Trophoblast cell (in vitro differentiated cells and primary cell): ENCODE measurements at regions not wholly inside any gene's neighbourhood (a gene's known extent, or its start where the extent isn't known, plus 50 kb on each side); places are given as distances from the start of the nearest gene placed in this dataset.
A peak's percentile ranks its signal among the peaks of the same experiment; 100 is the strongest.
"Not testable (repeated sequence)": the region's sequence is repeated elsewhere in the genome, so short reads cannot be mapped to it uniquely, and the experiment has no call there.

Source experiments
- DNase-seq, 2 donors: peaks; one replicate each; pipeline ENCODE4 v3.0.0-alpha.2; 2016
- H2AFZ ChIP-seq: 2 replicates; pipeline ENCODE4 v1.6.1; 2013; ENCODE audit warnings: low read length, moderate library complexity, mild to moderate bottlenecking; ENCODE audit not compliant: insufficient read depth, poor library complexity
- H2AK5ac ChIP-seq: 2 replicates; pipeline ENCODE4 v1.6.1; 2013; ENCODE audit warnings: mild to moderate bottlenecking, low read length
- H2BK120ac ChIP-seq: 2 replicates; pipeline ENCODE4 v1.6.1; 2013; ENCODE audit warnings: low read length, mild to moderate bottlenecking, moderate library complexity; ENCODE audit not compliant: insufficient read depth, poor library complexity
- H2BK12ac ChIP-seq: 2 replicates; pipeline ENCODE4 v1.6.1; 2013; ENCODE audit warnings: mild to moderate bottlenecking, low read length, moderate library complexity
- H2BK5ac ChIP-seq: 2 replicates; pipeline ENCODE4 v1.6.1; 2013; ENCODE audit warnings: low read length, low read depth, moderate library complexity, mild to moderate bottlenecking; ENCODE audit not compliant: poor library complexity
- H3K14ac ChIP-seq: 2 replicates; pipeline ENCODE4 v1.6.1; 2013; ENCODE audit warnings: mild to moderate bottlenecking, low read length
- H3K18ac ChIP-seq: 2 replicates; pipeline ENCODE4 v1.6.1; 2013; ENCODE audit warnings: mild to moderate bottlenecking, low read length
- H3K23ac ChIP-seq: 2 replicates; pipeline ENCODE4 v1.6.1; 2013; ENCODE audit warnings: low read length
- H3K27ac ChIP-seq: 2 replicates; pipeline ENCODE4 v1.5.1; 2013; ENCODE audit warnings: low read depth, mild to moderate bottlenecking, inconsistent platforms, low read length, moderate library complexity
- H3K27me3 ChIP-seq: 2 replicates; pipeline ENCODE4 v1.6.1; 2013; ENCODE audit warnings: inconsistent platforms, mild to moderate bottlenecking, low read length, moderate library complexity; ENCODE audit not compliant: insufficient read depth
- H3K36me3 ChIP-seq, 2 experiments: 1 replicate in 1 of 2; 2 replicates in 1 of 2; pipeline ENCODE4 v1.6.1; 2013; ENCODE audit warnings: low read length in 2 of 2, mild to moderate bottlenecking in 2 of 2, moderate library complexity in 1 of 2; ENCODE audit not compliant: insufficient read depth in 2 of 2, control insufficient read depth in 1 of 2
- H3K4ac ChIP-seq: 2 replicates; pipeline ENCODE4 v1.6.1; 2013; ENCODE audit warnings: low read depth, mild to moderate bottlenecking, low read length, moderate library complexity
- H3K4me1 ChIP-seq, 2 experiments: 1 replicate in 1 of 2; 2 replicates in 1 of 2; pipeline ENCODE4 v1.6.1; 2013; ENCODE audit warnings: low read length in 2 of 2, mild to moderate bottlenecking in 2 of 2, moderate library complexity in 1 of 2; ENCODE audit not compliant: insufficient read depth in 2 of 2, control insufficient read depth in 1 of 2
- H3K4me2 ChIP-seq: 2 replicates; pipeline ENCODE4 v1.6.1; 2013; ENCODE audit warnings: inconsistent platforms, mild to moderate bottlenecking, low read length, moderate library complexity
- H3K4me3 ChIP-seq: 2 replicates; pipeline ENCODE4 v1.5.1; 2013; ENCODE audit warnings: mild to moderate bottlenecking, low read depth, low read length, inconsistent platforms
- H3K79me1 ChIP-seq: one replicate; pipeline ENCODE4 v1.6.1; 2013; ENCODE audit warnings: low read length
- H3K79me2 ChIP-seq: 2 replicates; pipeline ENCODE4 v1.6.1; 2013; ENCODE audit warnings: low read length, mild to moderate bottlenecking; ENCODE audit not compliant: control insufficient read depth, insufficient read depth, poor library complexity
- H3K9ac ChIP-seq: 2 replicates; pipeline ENCODE4 v1.6.1; 2013; ENCODE audit warnings: mild to moderate bottlenecking, low read length
- H3K9me3 ChIP-seq: 2 replicates; pipeline ENCODE4 v1.6.1; 2013; ENCODE audit warnings: low read depth, mild to moderate bottlenecking, control low read depth, inconsistent platforms, low read length; ENCODE audit not compliant: insufficient read depth
- H4K12ac ChIP-seq: 2 replicates; pipeline ENCODE4 v1.6.1; 2013; ENCODE audit warnings: low read depth, mild to moderate bottlenecking, low read length, moderate library complexity
- H4K8ac ChIP-seq: 2 replicates; pipeline ENCODE4 v1.6.1; 2013; ENCODE audit warnings: low read depth, mild to moderate bottlenecking, low read length, moderate library complexity
- H4K91ac ChIP-seq: one replicate; pipeline ENCODE4 v1.6.1; 2013; ENCODE audit warnings: low read depth, mild to moderate bottlenecking, low read length, moderate library complexity
- WGBS: extraction: QIAGEN DNeasy Blood & Tissue Kit; methylation state at CpG from one replicate; pipeline ENCODE4 v1.1.7; 2013; ENCODE audit warnings: missing lambda C conversion rate; ENCODE audit not compliant: insufficient read length, insufficient coverage; ENCODE audit errors: extremely low coverage; 5-methylcytosine and 5-hydroxymethylcytosine counted together

DNA sequence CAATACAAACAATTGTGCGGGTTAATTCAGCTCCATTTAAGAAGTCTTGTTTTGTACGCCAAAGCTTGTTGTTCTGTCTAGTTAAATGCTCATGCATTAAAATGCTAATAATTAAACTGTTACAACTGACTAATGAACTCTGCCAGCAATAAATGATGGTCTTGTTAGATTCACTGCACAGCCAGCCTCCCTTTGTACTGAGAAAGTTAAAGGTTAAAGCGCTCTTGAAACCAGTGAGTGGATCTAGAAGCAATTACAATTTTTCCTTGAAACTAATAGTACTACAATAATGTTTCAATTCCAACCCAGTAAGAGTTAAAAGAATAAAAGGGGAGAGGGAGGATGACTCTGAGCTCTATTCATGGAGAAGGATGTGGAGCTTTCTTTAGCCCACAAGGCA is 233.0 kb downstream of the EMX2 start:
- no peaks in the 10 kb centered on the region for H3K36me3 ChIP-seq
- H3K27me3 ChIP-seq: no peaks in the 10 kb centered on the region
- no peak overlapping the region for H3K4me3 ChIP-seq
- no peak for DNase-seq
- H2AK5ac ChIP-seq: no peak overlapping the region
- no peak overlapping the region for H3K9ac ChIP-seq
- no peak overlapping the region for H3K18ac ChIP-seq
- no peaks in the 10 kb centered on the region for H3K4me1 ChIP-seq
- H3K9me3 ChIP-seq: no peaks in the 10 kb centered on the region
- H4K12ac ChIP-seq: no peak overlapping the region
- H4K8ac ChIP-seq: no peak overlapping the region
- H4K91ac ChIP-seq: no peak overlapping the region
- no peak overlapping the region for H2BK12ac ChIP-seq
- no peak overlapping the region for H3K4me2 ChIP-seq
- no peak overlapping the region for H3K4ac ChIP-seq
- H3K27ac ChIP-seq: no peak overlapping the region
- H3K14ac ChIP-seq: no peak overlapping the region
- no peak overlapping the region for H2BK120ac ChIP-seq
- H2AFZ ChIP-seq: no peak overlapping the region
- no peaks in the 10 kb centered on the region for H3K79me2 ChIP-seq
- no CpG with 5 or more reads among the region's 3 CpGs for WGBS
- H3K23ac ChIP-seq: no peak overlapping the region
- H2BK5ac ChIP-seq: no peak overlapping the region
- H3K79me1 ChIP-seq: no peaks in the 10 kb centered on the region

DNA sequence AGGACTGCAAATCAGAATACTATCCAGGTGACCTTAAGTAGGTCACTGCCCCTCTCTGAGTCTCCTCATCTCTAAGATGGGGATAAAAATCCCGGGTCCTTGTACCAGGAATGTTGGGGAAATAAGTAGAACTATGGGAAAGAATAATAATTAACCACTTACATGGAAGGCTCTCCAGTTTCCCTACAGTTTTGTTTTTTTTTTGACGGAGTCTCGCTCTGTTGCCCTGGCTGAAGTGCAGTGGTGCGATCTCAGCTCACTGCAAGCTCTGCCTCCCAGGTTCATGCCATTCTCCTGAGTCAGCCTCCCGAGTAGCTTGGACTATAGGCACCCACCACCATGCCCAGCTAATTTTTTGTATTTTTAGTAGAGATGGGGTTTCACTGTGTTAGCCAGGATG is 234.7 kb downstream of the EMX2 start:
- H2BK5ac ChIP-seq, H4K91ac ChIP-seq, H2BK120ac ChIP-seq, H3K9ac ChIP-seq, H3K27ac ChIP-seq, H3K4ac ChIP-seq, H2BK12ac ChIP-seq, H4K12ac ChIP-seq, H3K79me1 ChIP-seq, H2AFZ ChIP-seq, H3K14ac ChIP-seq, H3K4me2 ChIP-seq, H3K4me1 ChIP-seq, H3K23ac ChIP-seq, H3K27me3 ChIP-seq, H3K79me2 ChIP-seq, H2AK5ac ChIP-seq, H3K36me3 ChIP-seq, H4K8ac ChIP-seq, H3K4me3 ChIP-seq, H3K18ac ChIP-seq, H3K9me3 ChIP-seq: not testable (repeated sequence)
- DNase-seq: peak in 1 of 2 donors; percentile 27
- no CpG with 5 or more reads among the region's 5 CpGs for whole genome bisulfite sequencing

DNA sequence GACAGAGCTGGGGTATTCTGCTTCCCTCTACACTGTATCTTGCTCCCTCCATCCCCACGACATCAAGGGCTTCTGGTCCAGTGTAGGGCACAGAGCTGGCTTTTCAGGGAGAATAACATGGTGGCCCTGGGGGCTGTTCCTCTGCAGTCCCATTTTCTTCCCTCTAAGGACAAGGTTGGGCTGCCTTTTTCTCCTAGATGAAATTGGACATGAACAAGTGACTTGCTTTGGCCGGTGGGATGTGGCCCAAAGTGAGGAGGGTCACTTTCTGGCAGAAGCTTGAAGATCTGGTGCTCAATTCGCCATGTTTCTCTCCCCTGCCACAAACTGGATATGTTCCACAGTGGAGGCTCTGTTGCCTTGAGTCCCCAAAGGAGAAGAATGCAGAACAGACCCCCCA is 235.7 kb downstream of the EMX2 start:
- no peak overlapping the region for H3K4me3 ChIP-seq
- H3K14ac ChIP-seq: no peak overlapping the region
- H3K9me3 ChIP-seq: no peaks in the 10 kb centered on the region
- no peaks in the 10 kb centered on the region for H3K27me3 ChIP-seq
- no peaks in the 10 kb centered on the region for H3K79me2 ChIP-seq
- no peak overlapping the region for H3K9ac ChIP-seq
- no peak overlapping the region for H3K4ac ChIP-seq
- H3K36me3 ChIP-seq: no peaks in the 10 kb centered on the region
- no peak overlapping the region for H2BK12ac ChIP-seq
- DNase-seq: no peak
- no peak overlapping the region for H2AK5ac ChIP-seq
- no peaks in the 10 kb centered on the region for H3K4me1 ChIP-seq
- no peak overlapping the region for H3K27ac ChIP-seq
- no peak overlapping the region for H3K4me2 ChIP-seq
- H4K12ac ChIP-seq: peak overlapping the region; percentile 32
- WGBS: no CpG with 5 or more reads among the region's 3 CpGs
- H2BK5ac ChIP-seq: no peak overlapping the region
- H4K91ac ChIP-seq: no peak overlapping the region
- H2AFZ ChIP-seq: no peak overlapping the region
- no peaks in the 10 kb centered on the region for H3K79me1 ChIP-seq
- H4K8ac ChIP-seq: no peak overlapping the region
- H2BK120ac ChIP-seq: no peak overlapping the region
- H3K23ac ChIP-seq: no peak overlapping the region
- H3K18ac ChIP-seq: no peak overlapping the region

DNA sequence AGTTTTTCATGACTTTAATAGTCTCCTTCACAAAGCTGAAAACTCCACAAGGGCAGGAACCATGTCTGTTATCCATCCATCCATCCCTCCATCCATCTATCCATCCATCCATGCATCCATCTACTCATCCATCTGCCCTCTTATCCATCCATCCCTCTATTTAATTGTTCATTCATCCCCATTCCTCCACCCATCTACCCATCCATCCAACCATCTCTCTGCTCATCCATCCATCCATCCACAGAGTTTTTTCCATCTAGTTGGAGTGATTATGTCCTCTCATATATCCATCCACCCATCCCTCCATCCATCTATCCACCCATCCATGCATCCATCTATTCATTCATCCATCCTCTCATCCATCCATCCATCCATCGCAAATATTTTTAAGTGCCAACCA is 237.9 kb downstream of the EMX2 start:
- Histone ChIP-seq H2BK120ac (no peak overlapping the region), H3K4me2 (no peak overlapping the region), H2BK5ac (no peak overlapping the region), H3K79me1 (no peaks in the 10 kb centered on the region), H3K18ac (no peak overlapping the region), H2BK12ac (no peak overlapping the region), H3K4ac (no peak overlapping the region), H3K9me3 (no peaks in the 10 kb centered on the region), H3K36me3 (no peaks in the 10 kb centered on the region), H3K4me1 (no peaks in the 10 kb centered on the region), H3K79me2 (no peaks in the 10 kb centered on the region), H3K4me3 (no peak overlapping the region), H3K27ac (no peak overlapping the region), H2AK5ac (no peak overlapping the region), H3K23ac (no peak overlapping the region), H3K14ac (no peak overlapping the region), H4K12ac (no peak overlapping the region), H3K9ac (no peak overlapping the region), H2AFZ (no peak overlapping the region), H4K91ac (no peak overlapping the region), H3K27me3 (no peaks in the 10 kb centered on the region), H4K8ac (no peak overlapping the region)
- no peak for DNase-seq
- 100% methylated on average over 1 of the region's 1 CpG for WGBS
